Activated CD4-positive, alpha-beta T cell treated with anti-CD3 and anti-CD28 coated beads, Interleukin-2, amount 50 U/mL, for 48 hours (primary cell): ENCODE measurements at regions not wholly inside any gene's neighbourhood (a gene's known extent, or its start where the extent isn't known, plus 50 kb on each side); places are given as distances from the start of the nearest gene placed in this dataset.
"Not testable (repeated sequence)": the region's sequence is repeated elsewhere in the genome, so short reads cannot be mapped to it uniquely, and the experiment has no call there.

Experiments
- DNase-seq, 2 experiments: peaks; one replicate each; pipeline ENCODE4 v3.0.0-alpha.2; 2020

- no peak for DNase-seq
These were observed 82.0 kb upstream of the PDZD8 start for GRCh38 chr10:117457071-117457810.

- DNase-seq: no peak
These were observed 80.1 kb upstream of the PDZD8 start for GRCh38 chr10:117455346-117455745.

GRCh38 chr10:117454502-117454901 lies 79.3 kb upstream of the PDZD8 start:
- no peak for DNase-seq

- not testable (repeated sequence) for DNase-seq
These were observed 78.2 kb upstream of the PDZD8 start for GRCh38 chr10:117453484-117453883.

- DNase-seq: no peak
These were observed 75.7 kb upstream of the PDZD8 start for GRCh38 chr10:117450940-117451339.

GRCh38 chr10:117449636-117450035 lies 74.4 kb upstream of the PDZD8 start:
- DNase-seq: no peak

- no peak for DNase-seq
These were observed 73.6 kb upstream of the PDZD8 start for GRCh38 chr10:117448802-117449201.

- no peak for DNase-seq
These were observed 70.8 kb upstream of the PDZD8 start for GRCh38 chr10:117445992-117446391.

GRCh38 chr10:117444497-117445040 lies 69.3 kb upstream of the PDZD8 start:
- DNase-seq: no peak

GRCh38 chr10:117443686-117444041 lies 68.4 kb upstream of the PDZD8 start:
- no peak for DNase-seq

GRCh38 chr10:117442944-117443685 lies 67.9 kb upstream of the PDZD8 start:
- peak; percentile 62 to 70 for DNase-seq

- DNase-seq: no peak
These were observed 67.3 kb upstream of the PDZD8 start for GRCh38 chr10:117442521-117442920.

- DNase-seq: no peak
These were observed 66.7 kb upstream of the PDZD8 start for GRCh38 chr10:117441812-117442443.

GRCh38 chr10:117441361-117441760 lies 66.1 kb upstream of the PDZD8 start:
- DNase-seq: no peak

GRCh38 chr10:117439243-117439912 lies 64.1 kb upstream of the PDZD8 start:
- DNase-seq: no peak

- DNase-seq: no peak
These were observed 57.6 kb upstream of the PDZD8 start for GRCh38 chr10:117432866-117433265.

- no peak for DNase-seq
These were observed 55.9 kb upstream of the PDZD8 start for GRCh38 chr10:117431160-117431559.

- not testable (repeated sequence) for DNase-seq
These were observed 55.3 kb upstream of the PDZD8 start for GRCh38 chr10:117430535-117430934.

- no peak for DNase-seq
These were observed 54.5 kb upstream of the PDZD8 start for GRCh38 chr10:117429643-117430265.

- DNase-seq: no peak
These were observed 52.1 kb upstream of the PDZD8 start for GRCh38 chr10:117427356-117427755.

GRCh38 chr10:117425974-117426566 lies 50.8 kb upstream of the PDZD8 start:
- no peak for DNase-seq
